ENCODE measurements at regions not wholly inside any gene's neighbourhood (a gene's known extent, or its start where the extent isn't known, plus 50 kb on each side); places are given as distances from the start of the nearest gene placed in this dataset.

DNA sequence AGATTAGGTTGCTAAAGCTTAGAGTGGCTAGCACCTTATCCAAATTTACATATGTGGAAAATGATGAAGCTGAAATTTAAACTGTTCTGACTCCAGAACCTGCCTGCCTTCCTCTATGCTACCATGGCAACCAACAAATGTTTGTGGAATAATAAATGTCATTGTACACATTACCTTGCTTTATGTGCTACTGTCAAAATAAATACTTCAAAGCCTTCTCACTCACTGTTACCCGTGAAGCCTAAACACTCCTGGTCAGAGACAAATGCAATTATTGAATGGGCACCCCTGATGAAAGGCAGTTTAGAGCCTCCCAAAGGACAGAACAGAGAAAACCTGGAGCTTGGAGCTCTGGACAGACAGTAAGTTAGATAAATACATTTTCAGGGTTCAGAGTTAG lies 158.6 kb downstream of the FAM114A2 start:
- no peak for DNase-seq (ENCODE audit: low spot score)

DNA sequence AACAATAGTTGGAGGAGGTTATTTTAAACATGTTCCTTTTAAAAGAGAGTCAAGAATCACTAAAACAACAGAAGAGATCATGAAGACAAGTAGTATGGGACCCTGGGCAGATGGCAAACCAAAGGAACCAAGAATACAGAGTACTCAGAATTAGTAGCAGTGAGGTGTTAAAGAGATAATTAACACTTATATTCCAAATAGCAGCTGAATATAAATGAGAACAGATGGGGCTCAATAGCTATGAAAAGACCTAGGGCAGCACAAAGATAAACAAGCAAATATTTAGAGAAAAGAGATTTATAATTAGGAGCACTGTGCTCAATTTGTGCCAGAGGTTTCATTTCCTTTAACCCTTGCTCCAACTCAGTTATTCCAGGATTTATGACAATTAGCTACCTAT lies 159.1 kb downstream of the FAM114A2 start:
- no peak for DNase-seq (ENCODE audit: low spot score)

DNA sequence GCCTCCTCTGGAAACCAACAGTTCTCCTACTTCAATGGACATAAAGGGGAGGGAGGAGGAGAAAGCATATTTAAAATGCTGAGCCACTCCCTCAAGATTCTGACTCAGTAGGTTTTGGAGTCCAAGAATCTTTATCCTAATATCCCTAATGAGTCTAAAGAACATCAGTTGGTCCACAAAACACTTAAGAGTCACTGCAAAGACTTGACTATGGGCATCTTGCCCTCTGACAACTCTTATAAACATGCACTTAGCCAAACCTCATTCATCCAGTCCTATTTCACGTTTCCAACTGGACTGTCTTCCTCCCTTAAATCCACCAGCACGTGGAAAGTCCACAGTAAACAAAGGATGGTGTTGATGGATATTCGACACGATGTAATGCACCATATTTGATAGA lies 172.5 kb downstream of the FAM114A2 start:
- DNase-seq (ENCODE audit: low spot score): no peak

DNA sequence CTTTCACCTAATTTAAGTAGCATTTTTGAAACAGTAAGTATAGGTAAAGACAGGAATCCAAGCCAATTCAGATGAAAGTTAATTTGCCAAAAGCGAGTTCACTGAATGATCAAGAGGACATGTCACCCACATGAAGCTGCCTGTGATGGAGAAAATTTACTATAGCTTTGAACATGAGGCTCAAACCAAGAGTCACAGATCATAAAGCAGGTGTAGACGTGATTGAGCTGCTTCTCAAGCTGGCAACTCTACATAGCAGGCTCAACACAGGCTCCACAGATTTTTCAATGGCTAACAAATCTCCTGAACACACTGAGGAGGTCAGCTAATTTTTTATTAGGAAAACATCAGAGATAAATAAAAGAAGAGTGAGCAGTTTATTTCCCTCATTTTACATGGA lies 173.7 kb downstream of the FAM114A2 start:
- DNase-seq (ENCODE audit: low spot score): no peak

DNA sequence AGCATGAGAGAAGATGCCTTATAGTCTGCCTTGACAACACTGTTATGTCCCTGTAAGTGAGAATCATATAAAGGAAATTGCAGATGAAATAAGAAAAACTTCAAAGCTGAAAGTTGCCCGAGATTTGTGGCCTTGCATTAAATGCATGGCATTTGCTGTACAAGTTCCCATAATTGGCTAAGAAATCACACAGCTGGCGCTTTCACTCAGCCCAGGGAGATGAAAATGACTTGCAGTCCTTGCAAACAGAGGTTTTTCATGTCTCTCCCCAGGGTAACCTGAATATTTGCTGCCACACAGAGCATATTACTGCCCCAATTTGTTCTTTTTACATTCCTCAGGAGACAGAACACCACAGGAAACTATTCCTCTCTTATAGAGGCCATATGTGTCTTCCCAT lies 174.8 kb downstream of the FAM114A2 start:
- DNase-seq (ENCODE audit: low spot score): no peak

Data from hematopoietic multipotent progenitor cell treated with erythropoietin and hydrocortisone succinate and interleukin-3 and kit ligand, for 17 days (in vitro differentiated cells).